ENCODE measurements at regions not wholly inside any gene's neighbourhood (a gene's known extent, or its start where the extent isn't known, plus 50 kb on each side); places are given as distances from the start of the nearest gene placed in this dataset.

- Histone ChIP-seq H3K9ac (ENCODE audit: insufficient read depth in 1 of 2, low read depth in 2 of 2, low read length in 2 of 2) (no peak overlapping the region), H3K79me2 (ENCODE audit: control insufficient read depth, insufficient read depth, low read length) (no peaks in the 10 kb centered on the region), H4K20me1 (replicated peaks; ENCODE audit: control insufficient read depth, insufficient read depth, low read length) (no peaks in the 10 kb centered on the region), H3K27me3 (ENCODE audit: control insufficient read depth in 2 of 2, insufficient read depth in 2 of 2, low read length in 2 of 2) (no peaks in the 10 kb centered on the region), H3K36me3 (ENCODE audit: control insufficient read depth, insufficient read depth, low read length) (no peaks in the 10 kb centered on the region), H3K4me2 (ENCODE audit: insufficient read depth, low read length) (no peak overlapping the region), H2AFZ (ENCODE audit: low read depth, low read length) (no peak overlapping the region), H3K4me3 (no peak overlapping the region), H3K9me1 (ENCODE audit: control insufficient read depth, insufficient read depth, low read length) (no peaks in the 10 kb centered on the region), H3K27ac (ENCODE audit: extremely low read depth, low read depth, low read length) (no peak overlapping the region), H3K9me3 (replicated peaks; ENCODE audit: control insufficient read depth, insufficient read depth, low read depth, low read length) (no peaks in the 10 kb centered on the region), H3K4me1 (replicated peaks in 1 of 2; ENCODE audit: control insufficient read depth in 2 of 2, insufficient read depth in 2 of 2, low read length in 2 of 2) (no peaks in the 10 kb centered on the region)
- CTCF ChIA-PET (ENCODE audit: low intra/inter-chr PET ratio), result no interaction called here
- FAIRE-seq, result no peak
- no peak for DNase-seq (ENCODE audit: extremely low read depth in 1 of 4, low spot score in 3 of 4)
- intact Hi-C loops (cut with micrococcal nuclease) (no loop called here), in situ Hi-C loops (cut with MboI) (no loop called here)
- no peak for TF ChIP-seq PRMT5 (CRISPR knock-in tag; IDR thresholded peaks at IDR 0.05)
- TF ChIP-seq CXXC5 (CRISPR knock-in tag; IDR thresholded peaks at IDR 0.05), result no peak
- no peak for TF ChIP-seq ETS1 (conservative IDR thresholded peaks at IDR 0.05; ENCODE audit: control insufficient read depth, low read depth, low read length)
- no peak for TF ChIP-seq PKNOX1 (IDR thresholded peaks at IDR 0.05)
- 0% methylated on average over 3 of the region's 3 CpGs for WGBS (ENCODE audit: insufficient coverage, low coverage, missing lambda C conversion rate)
- BruUV-seq (replicated peaks), result no TSS peak
- POLR2A ChIA-PET, result no interaction called here
- ATAC-seq, result no peak
Measured at GRCh38 chr3:118011910-118012309, 1022.7 kb downstream of the IGSF11 start.

- Histone ChIP-seq H3K9me3 (replicated peaks; ENCODE audit: control insufficient read depth, insufficient read depth, low read depth, low read length) (no peaks in the 10 kb centered on the region), H3K9ac (ENCODE audit: insufficient read depth in 1 of 2, low read depth in 2 of 2, low read length in 2 of 2) (no peak overlapping the region), H3K9me1 (ENCODE audit: control insufficient read depth, insufficient read depth, low read length) (no peaks in the 10 kb centered on the region), H3K4me1 (replicated peaks in 1 of 2; ENCODE audit: control insufficient read depth in 2 of 2, insufficient read depth in 2 of 2, low read length in 2 of 2) (no peaks in the 10 kb centered on the region), H3K36me3 (ENCODE audit: control insufficient read depth, insufficient read depth, low read length) (no peaks in the 10 kb centered on the region), H3K79me2 (ENCODE audit: control insufficient read depth, insufficient read depth, low read length) (no peaks in the 10 kb centered on the region), H3K4me3 (no peak overlapping the region), H4K20me1 (replicated peaks; ENCODE audit: control insufficient read depth, insufficient read depth, low read length) (no peaks in the 10 kb centered on the region), H3K27ac (ENCODE audit: extremely low read depth, low read depth, low read length) (no peak overlapping the region), H2AFZ (ENCODE audit: low read depth, low read length) (no peak overlapping the region), H3K4me2 (ENCODE audit: insufficient read depth, low read length) (no peak overlapping the region), H3K27me3 (ENCODE audit: control insufficient read depth in 2 of 2, insufficient read depth in 2 of 2, low read length in 2 of 2) (no peaks in the 10 kb centered on the region)
- BruUV-seq (replicated peaks), result no TSS peak
- intact Hi-C loops (cut with micrococcal nuclease) (no loop called here), in situ Hi-C loops (cut with MboI) (no loop called here)
- TF ChIP-seq ZNF586 (CRISPR knock-in tag; conservative IDR thresholded peaks at IDR 0.05), result no peak
- ATAC-seq, result no peak
- ChIA-PET POLR2A (no interaction called here), CTCF (ENCODE audit: low intra/inter-chr PET ratio) (no interaction called here)
- WGBS (ENCODE audit: insufficient coverage, low coverage, missing lambda C conversion rate), result 0% methylated on average over 1 of the region's 2 CpGs
- no peak for DNase-seq (ENCODE audit: extremely low read depth in 1 of 4, low spot score in 3 of 4)
- FAIRE-seq, result no peak
Measured at GRCh38 chr3:118029049-118029448, 1005.6 kb downstream of the IGSF11 start.

All from K562 (cell line).